Natural killer cell (primary cell): ENCODE measurements at regions not wholly inside any gene's neighbourhood (a gene's known extent, or its start where the extent isn't known, plus 50 kb on each side); places are given as distances from the start of the nearest gene placed in this dataset.

Experiments used
- ATAC-seq, 3 donors: fragments of 150-1000 bp in 2 of 3; fragments of 200-7000 bp in 1 of 3; cut with Tn5 transposase; 1 replicate in 1 of 3; 2 replicates in 2 of 3; pipeline ENCODE4 v1.10.0; 2021; ENCODE audit warnings: mild to moderate bottlenecking in 2 of 3, moderate library complexity in 2 of 3
- DNase-seq, 2 donors: peaks; one replicate each; pipeline versions ENCODE4 v3.0.0 to v3.0.0-alpha.2; 2013 to 2021; ENCODE audit warnings: mixed read lengths in 1 of 2
- H3K27ac ChIP-seq: one replicate; pipeline ENCODE4 v1.5.1; 2013; ENCODE audit warnings: mild to moderate bottlenecking, low read length
- H3K27me3 ChIP-seq: one replicate; pipeline ENCODE4 v1.6.1; 2013; ENCODE audit warnings: low read length; ENCODE audit not compliant: control insufficient read depth, insufficient read depth
- H3K36me3 ChIP-seq: one replicate; pipeline ENCODE4 v1.6.1; 2013; ENCODE audit warnings: low read length; ENCODE audit not compliant: control insufficient read depth, insufficient read depth
- H3K4me1 ChIP-seq: one replicate; pipeline ENCODE4 v1.6.1; 2013; ENCODE audit warnings: low read length; ENCODE audit not compliant: control insufficient read depth, insufficient read depth
- H3K4me3 ChIP-seq: one replicate; pipeline ENCODE4 v1.5.1; 2013; ENCODE audit warnings: low read length
- H3K9me3 ChIP-seq: one replicate; pipeline ENCODE4 v1.6.1; 2013; ENCODE audit warnings: low read length; ENCODE audit not compliant: control insufficient read depth, insufficient read depth
- H3K27ac Mint-ChIP-seq, 2 donors: one replicate each; pipeline ENCODE4 v1.8.0; 2022; ENCODE audit warnings: mild to moderate bottlenecking in 2 of 2, mixed read lengths in 2 of 2, moderate library complexity in 1 of 2
- H3K27me3 Mint-ChIP-seq, 2 donors: one replicate each; pipeline ENCODE4 v1.8.0; 2022; ENCODE audit warnings: low read depth in 2 of 2, mixed read lengths in 2 of 2
- H3K36me3 Mint-ChIP-seq: one replicate; pipeline ENCODE4 v1.8.0; 2022; ENCODE audit warnings: mixed read lengths
- H3K4me1 Mint-ChIP-seq, 2 donors: one replicate each; pipeline ENCODE4 v1.8.0; 2022; ENCODE audit warnings: mixed read lengths in 2 of 2
- H3K4me3 Mint-ChIP-seq: one replicate; pipeline ENCODE4 v1.8.0; 2022; ENCODE audit warnings: mild to moderate bottlenecking, moderate library complexity, mixed read lengths
- H3K9me3 Mint-ChIP-seq, 2 donors: one replicate each; pipeline ENCODE4 v1.8.0; 2022; ENCODE audit warnings: mixed read lengths in 2 of 2
- WGBS: methylation state at CpG from one replicate; pipeline ENCODE4 v1.1.7; 2013; ENCODE audit warnings: missing lambda C conversion rate; ENCODE audit not compliant: insufficient coverage; 5-methylcytosine and 5-hydroxymethylcytosine counted together
- intact Hi-C: fragments of 100-400 bp; cut with micrococcal nuclease; formaldehyde crosslinking; loops from one replicate; pipeline ENCODE4 v1.14.2; 2022
- TF ChIP-seq, protein P1 (sequence below): fragments of 200-600 bp; IDR thresholded peaks from one replicate; pipeline ENCODE4 v1.8.0; 2022; ENCODE audit warnings: antibody characterized with exemption

DNA sequence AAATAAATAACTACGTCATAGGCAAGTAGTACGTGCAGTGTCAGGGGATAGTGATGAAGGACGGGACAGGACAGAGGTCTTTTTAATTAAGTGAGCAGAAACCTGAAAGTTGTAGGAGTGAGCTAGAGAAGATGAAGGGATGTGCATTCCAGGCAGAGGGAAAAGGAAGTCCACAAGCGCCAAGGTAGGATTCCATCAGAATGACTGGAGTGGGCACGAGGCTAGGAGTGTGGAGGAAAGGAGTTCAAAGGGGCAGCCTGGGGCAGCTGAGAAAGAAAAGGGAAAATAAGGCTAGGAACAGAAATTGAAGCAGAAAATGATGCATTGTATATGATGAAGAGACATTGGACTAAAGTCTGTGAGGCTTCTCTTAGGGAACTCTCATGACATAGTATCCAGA lies 192.2 kb upstream of the TLL1 start:
- no peaks in the 10 kb centered on the region for H3K27me3 Mint-ChIP-seq
- Histone ChIP-seq H3K36me3 (no peaks in the 10 kb centered on the region), H3K9me3 (no peaks in the 10 kb centered on the region), H3K4me3 (no peak overlapping the region), H3K4me1 (no peaks in the 10 kb centered on the region), H3K27ac (no peak overlapping the region), H3K27me3 (no peaks in the 10 kb centered on the region)
- ATAC-seq (no peak), DNase-seq (no peak)
- H3K4me3 Mint-ChIP-seq, result no peak overlapping the region
- peaks cover 5% of the 10 kb centered on the region for H3K36me3 Mint-ChIP-seq
- H3K9me3 Mint-ChIP-seq, result peaks cover 16 to 18% of the 10 kb centered on the region in 2 donors
- 91% methylated on average over 5 of the region's 5 CpGs for WGBS
- no peaks in the 10 kb centered on the region for H3K4me1 Mint-ChIP-seq
- TF ChIP-seq, protein P1, sequence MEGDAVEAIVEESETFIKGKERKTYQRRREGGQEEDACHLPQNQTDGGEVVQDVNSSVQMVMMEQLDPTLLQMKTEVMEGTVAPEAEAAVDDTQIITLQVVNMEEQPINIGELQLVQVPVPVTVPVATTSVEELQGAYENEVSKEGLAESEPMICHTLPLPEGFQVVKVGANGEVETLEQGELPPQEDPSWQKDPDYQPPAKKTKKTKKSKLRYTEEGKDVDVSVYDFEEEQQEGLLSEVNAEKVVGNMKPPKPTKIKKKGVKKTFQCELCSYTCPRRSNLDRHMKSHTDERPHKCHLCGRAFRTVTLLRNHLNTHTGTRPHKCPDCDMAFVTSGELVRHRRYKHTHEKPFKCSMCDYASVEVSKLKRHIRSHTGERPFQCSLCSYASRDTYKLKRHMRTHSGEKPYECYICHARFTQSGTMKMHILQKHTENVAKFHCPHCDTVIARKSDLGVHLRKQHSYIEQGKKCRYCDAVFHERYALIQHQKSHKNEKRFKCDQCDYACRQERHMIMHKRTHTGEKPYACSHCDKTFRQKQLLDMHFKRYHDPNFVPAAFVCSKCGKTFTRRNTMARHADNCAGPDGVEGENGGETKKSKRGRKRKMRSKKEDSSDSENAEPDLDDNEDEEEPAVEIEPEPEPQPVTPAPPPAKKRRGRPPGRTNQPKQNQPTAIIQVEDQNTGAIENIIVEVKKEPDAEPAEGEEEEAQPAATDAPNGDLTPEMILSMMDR, result no peak
- intact Hi-C loops, result no loop called here
- H3K27ac Mint-ChIP-seq, result no peak overlapping the region

DNA sequence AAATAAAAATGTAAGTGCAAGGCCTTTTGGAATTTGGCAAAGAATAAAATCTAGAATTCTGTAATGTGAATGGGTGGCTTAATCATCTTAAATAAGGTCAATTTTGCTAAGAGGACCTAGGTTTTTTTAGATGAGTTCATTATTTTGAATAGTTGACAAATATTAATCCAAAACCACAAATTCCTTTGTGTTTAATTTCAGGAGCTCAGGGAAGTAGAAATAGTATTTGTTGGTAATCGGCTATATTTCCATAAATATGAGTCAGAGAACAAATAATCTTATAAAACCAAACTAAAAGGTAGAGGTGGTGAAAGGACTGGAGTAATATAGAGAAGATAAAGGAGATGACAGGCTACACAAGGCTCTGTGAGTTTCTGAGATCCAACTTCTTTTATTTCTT lies 190.4 kb upstream of the TLL1 start:
- Histone ChIP-seq H3K4me3 (no peak overlapping the region), H3K9me3 (no peaks in the 10 kb centered on the region), H3K36me3 (no peaks in the 10 kb centered on the region), H3K27me3 (no peaks in the 10 kb centered on the region), H3K4me1 (no peaks in the 10 kb centered on the region), H3K27ac (no peak overlapping the region)
- no peaks in the 10 kb centered on the region for H3K27me3 Mint-ChIP-seq
- H3K4me1 Mint-ChIP-seq, result no peaks in the 10 kb centered on the region
- peaks cover 16 to 18% of the 10 kb centered on the region in 2 donors for H3K9me3 Mint-ChIP-seq
- TF ChIP-seq, protein P1, result no peak
- peaks cover 5% of the 10 kb centered on the region for H3K36me3 Mint-ChIP-seq
- DNase-seq (no peak), ATAC-seq (no peak)
- no CpG with 5 or more reads among the region's 1 CpG for WGBS
- no peak overlapping the region for H3K4me3 Mint-ChIP-seq
- intact Hi-C loops, result no loop called here
- no peak overlapping the region for H3K27ac Mint-ChIP-seq

DNA sequence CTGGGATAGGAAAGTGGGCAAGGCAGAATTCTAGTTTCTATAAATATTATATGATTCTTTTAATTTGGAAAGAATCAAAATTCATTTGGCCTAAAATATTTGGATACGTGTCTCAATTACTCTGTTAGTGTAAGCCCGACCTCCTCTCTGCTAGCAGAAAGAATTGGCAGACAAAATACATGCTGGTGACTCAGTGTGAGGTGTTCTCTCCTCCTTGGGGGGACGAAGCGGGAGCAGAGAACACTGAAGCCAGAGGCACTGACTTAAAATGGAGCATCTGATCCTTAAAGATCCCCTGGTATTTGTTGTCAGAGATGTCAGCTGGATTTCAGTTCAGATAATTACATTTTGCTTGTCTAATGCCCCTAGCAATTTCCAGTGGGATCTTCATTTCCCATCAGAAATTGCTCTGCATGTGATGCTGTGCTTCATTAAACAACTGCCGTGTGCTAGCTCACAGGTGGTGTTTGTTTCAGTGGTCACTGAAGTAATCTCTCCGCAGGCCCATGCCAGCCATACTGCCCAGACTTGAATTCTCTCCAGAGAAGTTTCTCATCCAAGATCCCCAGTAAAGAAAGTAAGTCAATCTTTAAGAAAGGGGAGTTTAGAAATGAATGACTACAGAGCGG lies 188.7 kb upstream of the TLL1 start:
- Histone ChIP-seq H3K4me1 (no peaks in the 10 kb centered on the region), H3K27me3 (no peaks in the 10 kb centered on the region), H3K27ac (no peak overlapping the region), H3K36me3 (no peaks in the 10 kb centered on the region), H3K9me3 (no peaks in the 10 kb centered on the region), H3K4me3 (no peak overlapping the region)
- Mint-ChIP-seq H3K27ac (no peak overlapping the region), H3K27me3 (no peaks in the 10 kb centered on the region), H3K4me1 (no peaks in the 10 kb centered on the region), H3K36me3 (no peaks in the 10 kb centered on the region), H3K9me3 (peaks cover 9 to 16% of the 10 kb centered on the region in 2 donors), H3K4me3 (no peak overlapping the region)
- no peak for DNase-seq
- no peak for ATAC-seq
- TF ChIP-seq, protein P1, result no peak
- intact Hi-C loops, result no loop called here
- 89% methylated on average over 7 of the region's 7 CpGs for WGBS

DNA sequence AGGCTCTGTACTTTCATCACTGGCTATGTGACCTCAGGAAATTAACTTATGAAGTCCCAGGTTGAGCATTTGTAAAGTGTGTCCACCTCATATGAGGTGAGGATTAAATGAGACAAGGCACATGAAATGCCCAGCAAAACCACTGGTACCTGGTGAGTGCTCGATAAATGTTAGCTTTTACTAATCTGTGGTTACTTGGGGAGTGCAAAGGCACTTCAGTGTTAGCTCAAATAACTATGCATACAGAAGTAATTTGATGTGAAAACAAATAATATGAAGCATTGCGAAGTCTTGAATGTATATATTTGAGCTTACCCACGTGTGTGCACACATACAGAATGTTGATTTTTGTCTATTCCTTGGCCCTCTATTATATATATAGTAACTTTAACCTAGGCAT lies 186.3 kb upstream of the TLL1 start:
- WGBS, result 95% methylated on average over 1 of the region's 3 CpGs
- H3K9me3 Mint-ChIP-seq, result peaks cover under 1 to 6% of the 10 kb centered on the region in 2 donors
- DNase-seq (no peak), ATAC-seq (no peak)
- H3K27ac Mint-ChIP-seq, result no peak overlapping the region
- Histone ChIP-seq H3K27me3 (no peaks in the 10 kb centered on the region), H3K4me1 (no peaks in the 10 kb centered on the region), H3K36me3 (no peaks in the 10 kb centered on the region), H3K4me3 (no peak overlapping the region), H3K27ac (no peak overlapping the region), H3K9me3 (no peaks in the 10 kb centered on the region)
- H3K36me3 Mint-ChIP-seq, result no peaks in the 10 kb centered on the region
- intact Hi-C loops, result no loop called here
- TF ChIP-seq, protein P1, result no peak
- H3K4me1 Mint-ChIP-seq, result no peaks in the 10 kb centered on the region
- no peaks in the 10 kb centered on the region for H3K27me3 Mint-ChIP-seq
- no peak overlapping the region for H3K4me3 Mint-ChIP-seq
